Mesothelial cell of epicardium (in vitro differentiated cells): ENCODE measurements at regions not wholly inside any gene's neighbourhood (a gene's known extent, or its start where the extent isn't known, plus 50 kb on each side); places are given as distances from the start of the nearest gene placed in this dataset.

Source experiments
- DNase-seq, 2 experiments: peaks; one replicate each; pipeline ENCODE4 v3.0.0; 2021; ENCODE audit warnings: low spot score in 2 of 2; ENCODE audit not compliant: unreplicated experiment in 2 of 2
- H3K27ac Mint-ChIP-seq: 2 replicates; pipeline ENCODE4 v1.8.0; 2021; ENCODE audit warnings: mixed read lengths
- H3K27me3 Mint-ChIP-seq: 2 replicates; pipeline ENCODE4 v1.8.0; 2021; ENCODE audit warnings: low read depth, mixed read lengths
- H3K36me3 Mint-ChIP-seq: 2 replicates; pipeline ENCODE4 v1.8.0; 2021; ENCODE audit warnings: mixed read lengths
- H3K4me1 Mint-ChIP-seq: 2 replicates; pipeline ENCODE4 v1.8.0; 2021; ENCODE audit warnings: mixed read lengths
- H3K4me3 Mint-ChIP-seq: 2 replicates; pipeline ENCODE4 v1.8.0; 2021; ENCODE audit warnings: mild to moderate bottlenecking, moderate library complexity, mixed read lengths
- H3K9me3 Mint-ChIP-seq: 2 replicates; pipeline ENCODE4 v1.8.0; 2021; ENCODE audit warnings: mixed read lengths
- TF ChIP-seq, protein P1 (sequence below): fragments of 200-600 bp; sonication (generic); IDR thresholded peaks from one replicate; pipeline ENCODE4 v1.5.0; 2021; ENCODE audit warnings: antibody characterized with exemption; ENCODE audit not compliant: unreplicated experiment

DNA sequence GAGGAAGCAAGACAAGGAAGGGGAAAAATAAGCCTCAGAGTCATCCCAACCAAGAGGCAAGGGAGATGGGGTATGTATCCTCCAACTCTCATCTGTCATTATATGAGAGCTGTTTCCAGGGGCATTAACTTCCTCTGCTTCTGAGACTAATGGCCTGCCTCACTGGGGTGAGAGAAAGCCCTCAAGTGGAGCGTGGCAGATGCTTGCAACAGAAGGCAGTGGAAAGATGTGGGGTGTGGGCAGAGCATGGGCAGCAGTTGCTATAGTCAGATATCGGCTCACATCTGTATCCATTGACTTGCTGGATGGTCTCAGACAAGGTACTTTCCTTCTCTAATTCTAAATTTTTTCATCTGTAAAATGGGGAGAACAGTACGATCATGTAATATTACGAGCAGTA, 81.7 kb upstream of the PLCL2 start:
- peaks cover 2% of the 10 kb centered on the region for H3K27me3 Mint-ChIP-seq

GRCh38 chr3:16807391-16807790, 77.4 kb upstream of the PLCL2 start:
- no peak overlapping the region for H3K27ac Mint-ChIP-seq
- no peak for DNase-seq
- peaks cover 3% of the 10 kb centered on the region for H3K9me3 Mint-ChIP-seq
- no peaks in the 10 kb centered on the region for H3K36me3 Mint-ChIP-seq
- H3K4me3 Mint-ChIP-seq: no peak overlapping the region
- no peaks in the 10 kb centered on the region for H3K4me1 Mint-ChIP-seq
- H3K27me3 Mint-ChIP-seq: peaks cover 5% of the 10 kb centered on the region
- TF ChIP-seq, protein P1, sequence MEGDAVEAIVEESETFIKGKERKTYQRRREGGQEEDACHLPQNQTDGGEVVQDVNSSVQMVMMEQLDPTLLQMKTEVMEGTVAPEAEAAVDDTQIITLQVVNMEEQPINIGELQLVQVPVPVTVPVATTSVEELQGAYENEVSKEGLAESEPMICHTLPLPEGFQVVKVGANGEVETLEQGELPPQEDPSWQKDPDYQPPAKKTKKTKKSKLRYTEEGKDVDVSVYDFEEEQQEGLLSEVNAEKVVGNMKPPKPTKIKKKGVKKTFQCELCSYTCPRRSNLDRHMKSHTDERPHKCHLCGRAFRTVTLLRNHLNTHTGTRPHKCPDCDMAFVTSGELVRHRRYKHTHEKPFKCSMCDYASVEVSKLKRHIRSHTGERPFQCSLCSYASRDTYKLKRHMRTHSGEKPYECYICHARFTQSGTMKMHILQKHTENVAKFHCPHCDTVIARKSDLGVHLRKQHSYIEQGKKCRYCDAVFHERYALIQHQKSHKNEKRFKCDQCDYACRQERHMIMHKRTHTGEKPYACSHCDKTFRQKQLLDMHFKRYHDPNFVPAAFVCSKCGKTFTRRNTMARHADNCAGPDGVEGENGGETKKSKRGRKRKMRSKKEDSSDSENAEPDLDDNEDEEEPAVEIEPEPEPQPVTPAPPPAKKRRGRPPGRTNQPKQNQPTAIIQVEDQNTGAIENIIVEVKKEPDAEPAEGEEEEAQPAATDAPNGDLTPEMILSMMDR: no peak

More for the DNA sequence above, 81.7 kb upstream of the PLCL2 start:
- no peak for DNase-seq
- H3K4me1 Mint-ChIP-seq: no peaks in the 10 kb centered on the region
- peaks cover 7% of the 10 kb centered on the region for H3K9me3 Mint-ChIP-seq
- no peak overlapping the region for H3K27ac Mint-ChIP-seq
- H3K36me3 Mint-ChIP-seq: no peaks in the 10 kb centered on the region
- H3K4me3 Mint-ChIP-seq: no peak overlapping the region
- TF ChIP-seq, protein P1: no peak

DNA sequence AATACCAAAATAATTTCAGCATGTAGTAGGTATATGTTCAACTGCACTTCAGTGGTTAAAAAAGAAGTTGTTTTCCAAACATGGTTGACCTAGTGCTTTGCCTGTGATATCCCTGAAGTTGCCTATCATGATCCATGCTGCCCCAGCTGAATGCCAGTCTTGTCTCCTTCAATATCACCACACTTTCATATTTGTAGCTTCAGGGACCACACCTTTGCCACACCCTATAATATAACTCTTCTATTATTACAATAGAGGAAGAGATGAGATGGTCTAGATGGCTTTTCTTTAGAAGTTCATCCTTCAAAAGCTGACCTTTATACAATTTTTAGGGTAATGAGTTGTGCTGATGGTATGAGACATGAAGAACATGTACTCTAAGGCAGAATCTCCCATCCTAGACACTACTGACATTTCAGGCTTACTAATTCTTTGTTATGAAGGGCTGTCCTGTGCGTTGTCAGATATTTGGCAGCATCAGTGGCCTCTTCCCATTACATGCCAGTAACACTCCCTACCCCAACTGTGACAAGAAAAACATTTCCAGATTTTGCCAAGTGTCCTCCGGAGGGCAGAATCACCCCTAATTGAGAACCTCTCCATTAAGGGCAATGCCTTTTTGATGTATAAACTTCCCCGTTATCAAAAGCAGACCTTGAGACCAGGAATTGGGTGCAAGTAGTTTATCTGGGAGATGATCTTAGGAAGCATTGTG, 76.2 kb upstream of the PLCL2 start:
- H3K36me3 Mint-ChIP-seq: no peaks in the 10 kb centered on the region

GRCh38 chr3:16809482-16809881, 75.3 kb upstream of the PLCL2 start:
- no peak overlapping the region for H3K27ac Mint-ChIP-seq
- H3K4me1 Mint-ChIP-seq: no peaks in the 10 kb centered on the region
- no peak for DNase-seq
- no peak overlapping the region for H3K4me3 Mint-ChIP-seq
- TF ChIP-seq, protein P1: no peak
- H3K9me3 Mint-ChIP-seq: peaks cover 7% of the 10 kb centered on the region
- peaks cover 5% of the 10 kb centered on the region for H3K27me3 Mint-ChIP-seq
- H3K36me3 Mint-ChIP-seq: no peaks in the 10 kb centered on the region

More for the DNA sequence above, 76.2 kb upstream of the PLCL2 start:
- no peak for DNase-seq
- no peak overlapping the region for H3K27ac Mint-ChIP-seq
- H3K4me3 Mint-ChIP-seq: no peak overlapping the region
- TF ChIP-seq, protein P1: no peak
- peaks cover 5% of the 10 kb centered on the region for H3K27me3 Mint-ChIP-seq
- no peaks in the 10 kb centered on the region for H3K4me1 Mint-ChIP-seq
- H3K9me3 Mint-ChIP-seq: peaks cover 3% of the 10 kb centered on the region

- H3K4me1 Mint-ChIP-seq: no peaks in the 10 kb centered on the region
- H3K36me3 Mint-ChIP-seq: no peaks in the 10 kb centered on the region
- TF ChIP-seq, protein P1: no peak
- H3K9me3 Mint-ChIP-seq: peaks cover 5% of the 10 kb centered on the region
- peaks cover 5% of the 10 kb centered on the region for H3K27me3 Mint-ChIP-seq
- no peak for DNase-seq
- H3K4me3 Mint-ChIP-seq: no peak overlapping the region
- H3K27ac Mint-ChIP-seq: no peak overlapping the region
Observed at GRCh38 chr3:16809993-16810392, 74.8 kb upstream of the PLCL2 start.
